ENCODE measurements at regions not wholly inside any gene's neighbourhood (a gene's known extent, or its start where the extent isn't known, plus 50 kb on each side); places are given as distances from the start of the nearest gene placed in this dataset.

DNA sequence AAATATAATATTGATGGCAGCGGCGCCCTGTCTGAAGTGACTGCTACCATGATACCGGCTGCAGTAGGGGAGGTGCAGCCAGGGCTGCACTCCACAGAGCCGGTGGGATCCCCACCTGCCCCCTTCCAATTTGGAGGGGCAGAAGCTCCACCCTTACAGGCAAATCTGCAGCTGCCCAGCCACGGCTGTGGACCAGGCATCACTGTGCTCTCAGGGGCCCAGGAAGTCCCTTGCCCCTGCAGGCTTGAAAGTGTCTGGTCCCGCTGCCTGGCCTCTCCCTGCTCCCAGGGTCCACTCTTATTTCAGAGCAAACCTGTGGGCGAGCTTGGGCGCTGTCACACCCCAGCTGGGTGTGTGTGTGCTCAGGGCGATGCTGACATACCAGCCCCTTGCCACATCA is 172.7 kb upstream of the SMIM30 start:
- no peak overlapping the region for H3K4me3 ChIP-seq

DNA sequence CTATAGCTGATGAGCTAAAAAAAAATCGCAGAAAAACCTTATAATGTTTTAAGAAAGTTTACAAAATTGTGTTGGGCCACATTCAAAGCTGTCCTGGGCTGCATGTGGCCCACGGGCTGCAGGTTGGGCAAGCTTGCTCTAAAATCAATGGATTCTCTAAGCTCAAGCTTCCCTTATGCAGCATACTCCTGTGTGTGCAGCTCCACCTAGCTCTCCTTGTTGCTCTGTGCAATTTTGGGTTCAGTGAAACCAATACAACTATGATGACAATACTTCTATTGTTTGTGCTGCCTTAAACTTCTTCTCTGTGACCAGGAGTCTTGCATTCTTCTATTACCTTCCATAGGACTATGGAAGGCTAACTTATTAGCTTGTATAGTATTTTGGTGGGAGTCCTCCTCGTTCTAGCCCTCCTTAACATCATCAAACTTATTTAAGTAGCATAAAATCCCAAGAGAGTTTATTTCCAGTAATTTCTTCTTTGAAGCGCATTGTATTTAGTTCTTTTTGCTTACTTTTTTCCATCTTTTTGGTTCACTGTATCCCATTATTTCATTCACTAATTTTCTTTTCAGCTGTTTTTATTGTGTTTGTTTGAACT is 170.9 kb upstream of the SMIM30 start:
- DNase-seq (ENCODE audit: low spot score in 2 of 2) = no peak
- 41% methylated on average over 4 of the region's 4 CpGs for WGBS, 2 donors
- Histone ChIP-seq H3K27me3 (no peaks in the 10 kb centered on the region), H3K4me1 (no peaks in the 10 kb centered on the region), H3K4me3 (no peak overlapping the region), H3K36me3 (no peaks in the 10 kb centered on the region), H3K9me3 (no peaks in the 10 kb centered on the region), H3K27ac (no peak overlapping the region)
- TF ChIP-seq, protein P1, sequence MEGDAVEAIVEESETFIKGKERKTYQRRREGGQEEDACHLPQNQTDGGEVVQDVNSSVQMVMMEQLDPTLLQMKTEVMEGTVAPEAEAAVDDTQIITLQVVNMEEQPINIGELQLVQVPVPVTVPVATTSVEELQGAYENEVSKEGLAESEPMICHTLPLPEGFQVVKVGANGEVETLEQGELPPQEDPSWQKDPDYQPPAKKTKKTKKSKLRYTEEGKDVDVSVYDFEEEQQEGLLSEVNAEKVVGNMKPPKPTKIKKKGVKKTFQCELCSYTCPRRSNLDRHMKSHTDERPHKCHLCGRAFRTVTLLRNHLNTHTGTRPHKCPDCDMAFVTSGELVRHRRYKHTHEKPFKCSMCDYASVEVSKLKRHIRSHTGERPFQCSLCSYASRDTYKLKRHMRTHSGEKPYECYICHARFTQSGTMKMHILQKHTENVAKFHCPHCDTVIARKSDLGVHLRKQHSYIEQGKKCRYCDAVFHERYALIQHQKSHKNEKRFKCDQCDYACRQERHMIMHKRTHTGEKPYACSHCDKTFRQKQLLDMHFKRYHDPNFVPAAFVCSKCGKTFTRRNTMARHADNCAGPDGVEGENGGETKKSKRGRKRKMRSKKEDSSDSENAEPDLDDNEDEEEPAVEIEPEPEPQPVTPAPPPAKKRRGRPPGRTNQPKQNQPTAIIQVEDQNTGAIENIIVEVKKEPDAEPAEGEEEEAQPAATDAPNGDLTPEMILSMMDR (IDR thresholded peaks at IDR 0.05) = no peak

More for the DNA sequence above, 172.7 kb upstream of the SMIM30 start:
- Histone ChIP-seq H3K36me3 (no peaks in the 10 kb centered on the region), H3K4me1 (no peaks in the 10 kb centered on the region), H3K9me3 (no peaks in the 10 kb centered on the region), H3K27me3 (no peaks in the 10 kb centered on the region), H3K27ac (no peak overlapping the region)
- 84 to 87% methylated on average over 9 of the region's 9 CpGs for WGBS, 2 donors
- no peak for TF ChIP-seq EP300 (IDR thresholded peaks at IDR 0.05)
- no peak for DNase-seq (ENCODE audit: low spot score in 2 of 2)

DNA sequence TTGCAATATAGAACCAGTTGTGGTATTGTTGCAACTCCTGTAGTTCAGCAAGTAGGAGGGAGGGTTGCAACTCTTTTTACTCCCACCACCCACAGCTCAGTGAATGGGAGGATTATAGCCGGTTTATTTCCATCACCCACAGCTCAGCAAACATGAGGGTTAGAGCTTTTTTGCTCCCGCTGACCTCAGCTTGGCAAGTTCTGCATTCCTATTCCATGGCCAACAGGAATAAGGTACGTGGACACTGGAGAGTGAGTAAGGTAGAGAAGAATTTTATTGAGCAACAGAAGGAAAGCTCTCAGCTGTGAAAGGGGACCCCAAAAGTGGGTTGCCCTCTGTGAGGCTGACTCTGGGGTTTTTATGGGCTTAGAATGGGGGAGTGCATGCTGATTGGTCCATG is 167.1 kb upstream of the SMIM30 start:
- TF ChIP-seq EP300 (IDR thresholded peaks at IDR 0.05) (no peak), POLR2A (IDR thresholded peaks at IDR 0.05) (no peak)
- TF ChIP-seq, protein P1 (IDR thresholded peaks at IDR 0.05) = no peak
- Histone ChIP-seq H3K9me3 (no peaks in the 10 kb centered on the region), H3K36me3 (no peaks in the 10 kb centered on the region), H3K4me3 (no peak overlapping the region), H3K4me1 (no peaks in the 10 kb centered on the region), H3K27me3 (no peaks in the 10 kb centered on the region), H3K27ac (no peak overlapping the region)
- WGBS, 2 donors = 57 to 59% methylated on average over 3 of the region's 3 CpGs
- DNase-seq (ENCODE audit: low spot score in 2 of 2) = no peak

DNA sequence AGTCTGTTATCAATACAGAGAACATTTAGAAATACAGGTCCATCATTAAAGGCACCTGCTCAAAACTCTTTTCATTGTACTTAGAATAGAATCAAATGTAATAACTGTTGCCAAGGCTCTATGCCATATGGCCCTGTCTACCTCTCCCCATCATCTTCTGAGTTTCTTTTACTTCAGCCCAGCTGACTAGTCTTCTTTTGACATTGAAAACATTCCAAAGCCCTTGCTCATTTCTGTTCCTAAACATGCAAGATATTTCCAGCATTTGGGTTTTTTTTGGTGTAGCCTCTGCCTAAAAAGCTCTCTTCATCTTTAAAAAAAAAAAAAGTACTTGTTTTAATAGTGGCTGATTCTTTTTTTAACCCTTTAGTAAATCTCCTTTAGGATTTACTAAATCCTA is 165.5 kb upstream of the SMIM30 start:
- no peak for DNase-seq (ENCODE audit: low spot score in 2 of 2)
- H3K4me3 ChIP-seq = no peak overlapping the region
- no peaks in the 10 kb centered on the region for H3K36me3 ChIP-seq
- H3K9me3 ChIP-seq = no peaks in the 10 kb centered on the region
- H3K27ac ChIP-seq = no peak overlapping the region
- TF ChIP-seq POLR2A (IDR thresholded peaks at IDR 0.05) (no peak), EP300 (IDR thresholded peaks at IDR 0.05) (no peak)
- TF ChIP-seq, protein P1 (IDR thresholded peaks at IDR 0.05) = no peak
- H3K27me3 ChIP-seq = no peaks in the 10 kb centered on the region
- no peaks in the 10 kb centered on the region for H3K4me1 ChIP-seq

DNA sequence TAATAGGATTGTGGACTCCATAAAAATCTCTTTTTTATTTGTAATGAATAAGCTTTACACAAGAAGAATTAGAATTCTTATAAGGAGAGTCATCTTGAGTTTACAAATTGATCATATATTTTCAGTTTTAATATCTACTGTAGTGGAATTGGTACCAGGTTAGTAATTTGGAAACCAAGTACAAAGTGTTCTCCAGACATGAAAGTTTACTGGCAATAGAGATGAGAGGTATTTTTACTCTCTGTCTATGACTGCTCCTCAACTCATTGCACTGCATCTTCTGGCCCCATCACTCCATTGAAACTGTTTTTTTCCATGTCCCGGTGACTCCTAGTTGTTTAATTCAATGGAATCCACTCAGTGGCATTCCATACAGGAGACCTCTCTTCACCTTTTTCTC is 164.5 kb upstream of the SMIM30 start:
- Histone ChIP-seq H3K9me3 (no peaks in the 10 kb centered on the region), H3K36me3 (no peaks in the 10 kb centered on the region), H3K27me3 (no peaks in the 10 kb centered on the region), H3K27ac (no peak overlapping the region), H3K4me1 (no peaks in the 10 kb centered on the region), H3K4me3 (no peak overlapping the region)
- TF ChIP-seq POLR2A (IDR thresholded peaks at IDR 0.05) (no peak), EP300 (IDR thresholded peaks at IDR 0.05) (no peak)
- TF ChIP-seq, protein P1 (IDR thresholded peaks at IDR 0.05) = no peak
- DNase-seq (ENCODE audit: low spot score in 2 of 2) = no peak
- WGBS, 2 donors = 58 to 89% methylated on average over 1 of the region's 1 CpG

DNA sequence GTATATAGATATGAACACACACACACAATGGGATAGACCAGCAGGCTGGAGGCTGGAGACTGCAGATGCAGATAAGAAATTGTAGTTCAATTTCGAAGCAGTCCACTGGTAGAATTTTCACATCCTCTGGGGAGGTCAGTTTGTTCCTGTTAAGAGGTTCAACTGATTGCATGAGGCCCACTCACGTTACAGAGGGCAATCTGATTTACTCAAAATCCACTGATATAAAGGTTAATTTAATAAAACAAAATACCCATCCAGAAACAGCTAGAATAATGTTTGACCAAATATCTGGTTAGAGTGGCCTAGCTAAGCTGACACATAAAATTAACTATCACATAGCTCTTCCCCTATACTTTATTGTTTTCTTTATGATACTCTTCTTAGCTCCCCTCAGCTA is 162.9 kb upstream of the SMIM30 start:
- peaks cover 0 to 3% (median 0%) of the 10 kb centered on the region in 4 donors for H3K9me3 ChIP-seq
- TF ChIP-seq, protein P1 (IDR thresholded peaks at IDR 0.05) = no peak
- TF ChIP-seq POLR2A (IDR thresholded peaks at IDR 0.05) (no peak), EP300 (IDR thresholded peaks at IDR 0.05) (no peak)
- H3K27ac ChIP-seq = no peak overlapping the region
- H3K36me3 ChIP-seq = no peaks in the 10 kb centered on the region
- no peak for DNase-seq (ENCODE audit: low spot score in 2 of 2)
- WGBS, 2 donors = 37 to 47% methylated on average over 2 of the region's 2 CpGs
- no peaks in the 10 kb centered on the region for H3K27me3 ChIP-seq
- H3K4me1 ChIP-seq = no peaks in the 10 kb centered on the region
- no peak overlapping the region for H3K4me3 ChIP-seq
